ENCODE measurements at regions not wholly inside any gene's neighbourhood (a gene's known extent, or its start where the extent isn't known, plus 50 kb on each side); places are given as distances from the start of the nearest gene placed in this dataset.

- Histone ChIP-seq H3K4me1 (ENCODE audit: control insufficient read depth, insufficient read depth, low read length) (no peaks in the 10 kb centered on the region), H3K36me3 (ENCODE audit: control insufficient read depth, insufficient read depth, low read length) (no peaks in the 10 kb centered on the region), H3K9ac (ENCODE audit: low read length) (no peak overlapping the region), H3K4me3 (ENCODE audit: low read length) (no peak overlapping the region), H3K27me3 (ENCODE audit: control insufficient read depth, insufficient read depth, low read length) (no peaks in the 10 kb centered on the region), H3K27ac (ENCODE audit: low read depth, low read length) (no peak overlapping the region)
Observed at GRCh38 chr4:151820004-151820403, 59.2 kb upstream of the GATB start.

- no peak overlapping the region for H3K27ac ChIP-seq (ENCODE audit: low read depth, low read length)
- H3K4me1 ChIP-seq (ENCODE audit: control insufficient read depth, insufficient read depth, low read length) = peaks cover 3% of the 10 kb centered on the region
- H3K27me3 ChIP-seq (ENCODE audit: control insufficient read depth, insufficient read depth, low read length) = no peaks in the 10 kb centered on the region
- no peak overlapping the region for H3K4me3 ChIP-seq (ENCODE audit: low read length)
- H3K36me3 ChIP-seq (ENCODE audit: control insufficient read depth, insufficient read depth, low read length) = no peaks in the 10 kb centered on the region
- H3K9ac ChIP-seq (ENCODE audit: low read length) = no peak overlapping the region
Observed at GRCh38 chr4:151811403-151811802, 50.6 kb upstream of the GATB start.

Data from rectal smooth muscle tissue (tissue), 1 donor.